LNCAP (cell line): ENCODE measurements at regions not wholly inside any gene's neighbourhood (a gene's known extent, or its start where the extent isn't known, plus 50 kb on each side); places are given as distances from the start of the nearest gene placed in this dataset.

ENCODE experiments used
- TF ChIP-seq, protein P1 (sequence below): fragments of 450-650 bp; IDR thresholded peaks from 2 replicates; pipeline ENCODE4 v1.5.1; 2017; ENCODE audit warnings: mild to moderate bottlenecking

DNA sequence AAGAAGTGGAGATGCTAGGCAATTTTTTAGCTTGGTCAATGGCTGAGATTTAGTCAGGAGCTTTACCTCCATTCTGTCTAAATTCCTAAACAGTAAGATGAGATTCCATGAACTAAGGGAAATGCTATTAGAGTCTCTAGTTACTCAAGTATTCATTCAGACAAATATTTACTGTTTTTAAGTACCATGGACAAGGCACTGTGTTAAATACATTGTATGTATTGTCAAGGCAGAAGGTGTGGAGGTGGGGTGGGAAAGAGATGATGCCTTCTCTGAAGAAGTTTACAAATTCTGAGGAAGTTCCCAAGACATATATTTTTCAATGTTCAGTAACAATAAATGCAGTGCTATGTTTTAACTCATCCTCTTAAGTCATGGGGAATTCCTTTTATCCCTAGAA is 459.9 kb upstream of the NMUR2 start:
- TF ChIP-seq, protein P1, sequence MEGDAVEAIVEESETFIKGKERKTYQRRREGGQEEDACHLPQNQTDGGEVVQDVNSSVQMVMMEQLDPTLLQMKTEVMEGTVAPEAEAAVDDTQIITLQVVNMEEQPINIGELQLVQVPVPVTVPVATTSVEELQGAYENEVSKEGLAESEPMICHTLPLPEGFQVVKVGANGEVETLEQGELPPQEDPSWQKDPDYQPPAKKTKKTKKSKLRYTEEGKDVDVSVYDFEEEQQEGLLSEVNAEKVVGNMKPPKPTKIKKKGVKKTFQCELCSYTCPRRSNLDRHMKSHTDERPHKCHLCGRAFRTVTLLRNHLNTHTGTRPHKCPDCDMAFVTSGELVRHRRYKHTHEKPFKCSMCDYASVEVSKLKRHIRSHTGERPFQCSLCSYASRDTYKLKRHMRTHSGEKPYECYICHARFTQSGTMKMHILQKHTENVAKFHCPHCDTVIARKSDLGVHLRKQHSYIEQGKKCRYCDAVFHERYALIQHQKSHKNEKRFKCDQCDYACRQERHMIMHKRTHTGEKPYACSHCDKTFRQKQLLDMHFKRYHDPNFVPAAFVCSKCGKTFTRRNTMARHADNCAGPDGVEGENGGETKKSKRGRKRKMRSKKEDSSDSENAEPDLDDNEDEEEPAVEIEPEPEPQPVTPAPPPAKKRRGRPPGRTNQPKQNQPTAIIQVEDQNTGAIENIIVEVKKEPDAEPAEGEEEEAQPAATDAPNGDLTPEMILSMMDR, result no peak

DNA sequence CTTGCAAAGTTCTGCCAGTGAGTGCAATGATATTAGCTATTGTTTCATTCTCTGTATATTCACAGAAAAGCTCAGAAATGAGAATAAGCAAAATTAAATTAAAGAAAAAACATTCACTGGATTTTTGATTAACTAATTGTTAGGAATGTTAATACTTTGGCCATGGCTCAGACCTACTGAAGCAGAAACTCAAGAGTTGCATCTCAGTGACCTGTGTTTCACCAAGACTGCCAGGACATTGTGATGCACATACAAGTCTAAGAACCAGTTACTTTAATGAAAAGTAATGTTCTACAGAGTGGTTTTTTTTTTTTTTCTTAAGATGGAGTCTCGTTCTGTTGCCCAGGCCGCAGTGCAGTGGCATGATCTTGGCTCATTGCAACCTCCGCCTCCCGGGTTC is 464.9 kb upstream of the NMUR2 start:
- TF ChIP-seq, protein P1, result no peak

DNA sequence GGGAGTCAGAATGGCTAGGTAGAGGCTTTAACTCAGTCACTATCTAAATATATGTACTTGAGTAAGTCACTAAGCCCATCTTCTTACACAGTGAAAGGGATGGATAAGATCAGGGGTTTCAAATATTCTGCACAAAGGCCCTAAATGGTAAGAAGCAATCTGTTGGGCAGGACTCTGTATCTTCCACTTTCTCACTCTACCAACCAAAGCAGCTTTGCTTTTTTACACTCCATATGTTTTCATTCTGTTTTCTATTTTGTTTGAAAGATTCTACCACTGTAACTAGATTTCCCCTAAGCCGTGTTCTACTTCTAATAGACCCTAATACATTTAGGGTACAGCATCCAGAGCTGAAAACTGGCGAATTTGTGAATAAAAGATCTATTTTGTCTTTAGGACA is 477.5 kb upstream of the NMUR2 start:
- TF ChIP-seq, protein P1, result no peak

DNA sequence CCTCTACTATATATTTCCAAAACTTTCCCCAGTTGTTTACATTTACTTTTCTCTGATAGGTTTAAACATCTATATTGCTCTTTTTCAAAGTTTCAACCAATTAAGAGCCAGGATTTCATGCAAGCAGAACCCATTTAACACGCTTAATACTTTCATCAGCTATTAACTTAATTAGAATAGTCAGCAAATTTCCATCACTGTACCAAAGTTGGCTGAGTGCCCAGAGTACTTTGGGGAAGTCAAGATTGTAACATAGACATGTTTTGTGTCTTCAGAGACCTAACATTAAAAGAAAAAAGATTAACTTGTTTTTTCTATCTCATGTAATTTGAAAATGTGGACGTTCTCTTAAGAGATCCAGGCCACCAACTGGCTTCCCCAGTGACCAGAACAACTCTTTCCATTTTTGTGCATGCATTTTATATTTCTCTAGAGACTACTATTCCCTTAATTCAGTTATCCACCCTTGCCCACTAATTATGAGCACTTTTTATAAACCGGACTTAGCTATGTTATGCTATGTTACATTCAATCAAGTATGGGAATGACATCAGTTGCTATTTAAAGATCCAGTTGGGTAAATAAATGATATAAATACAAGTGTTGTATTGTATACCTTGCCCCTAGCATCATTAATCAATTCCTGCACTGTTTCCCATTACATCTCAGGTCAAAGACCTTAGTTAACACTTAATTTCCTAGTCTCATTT is 478.1 kb upstream of the NMUR2 start:
- TF ChIP-seq, protein P1, result no peak

DNA sequence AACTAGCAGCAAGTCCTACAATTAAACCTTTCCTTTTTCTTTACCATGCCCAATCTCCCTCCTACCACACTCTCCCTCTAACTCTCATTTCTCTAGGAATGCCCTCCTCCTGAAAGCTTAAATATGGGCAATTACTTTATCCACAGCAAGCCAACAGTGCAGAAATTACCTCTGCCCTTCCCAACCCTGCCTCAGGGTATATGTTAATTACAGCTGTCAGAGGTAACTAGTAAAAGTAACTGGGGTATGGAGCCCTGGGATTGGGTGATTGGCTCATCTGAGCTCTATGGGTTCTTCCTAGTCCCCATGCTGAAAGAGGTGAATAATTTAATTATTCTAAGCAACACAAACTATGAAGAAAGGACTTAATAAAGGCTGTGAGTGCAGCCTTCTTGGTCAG is 478.9 kb upstream of the NMUR2 start:
- TF ChIP-seq, protein P1, result no peak

DNA sequence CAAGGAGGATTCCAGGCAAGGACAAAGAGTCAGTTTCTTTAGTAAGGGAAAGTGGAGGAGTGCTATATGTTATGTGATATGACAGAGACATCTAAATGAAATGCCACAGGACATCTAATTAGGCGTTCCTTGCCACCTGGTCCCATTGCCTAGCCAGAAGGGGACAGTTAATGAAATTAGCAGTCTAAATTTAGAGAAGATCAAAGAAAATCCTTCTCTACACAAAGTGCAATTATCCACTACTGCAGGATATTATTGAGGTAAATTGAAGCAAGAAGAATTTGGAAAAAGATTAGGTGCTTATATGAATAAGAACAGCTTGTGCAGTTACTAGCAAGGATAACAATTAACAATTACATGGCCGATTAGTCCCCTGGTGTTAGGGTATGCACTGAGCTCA is 495.3 kb upstream of the NMUR2 start:
- TF ChIP-seq, protein P1, result no peak

DNA sequence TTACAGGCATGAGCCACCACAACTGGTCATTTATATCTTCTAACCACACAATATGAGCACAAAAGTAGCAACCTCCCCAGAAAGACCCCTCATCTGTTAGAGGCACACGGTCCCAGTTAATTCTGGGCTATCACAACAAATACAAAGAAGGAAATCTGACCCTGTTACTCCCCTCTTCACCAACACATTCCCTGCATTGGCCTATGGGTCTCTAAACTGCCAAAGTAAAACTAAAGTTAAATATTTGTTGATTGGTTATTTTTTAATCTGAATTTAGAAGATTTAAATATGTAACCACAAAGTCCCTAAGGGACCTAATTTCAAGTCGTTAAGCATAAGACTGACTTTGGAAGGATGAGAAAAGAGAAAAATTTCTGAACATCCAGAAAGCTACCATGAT is 496.7 kb upstream of the NMUR2 start:
- TF ChIP-seq, protein P1, result no peak

DNA sequence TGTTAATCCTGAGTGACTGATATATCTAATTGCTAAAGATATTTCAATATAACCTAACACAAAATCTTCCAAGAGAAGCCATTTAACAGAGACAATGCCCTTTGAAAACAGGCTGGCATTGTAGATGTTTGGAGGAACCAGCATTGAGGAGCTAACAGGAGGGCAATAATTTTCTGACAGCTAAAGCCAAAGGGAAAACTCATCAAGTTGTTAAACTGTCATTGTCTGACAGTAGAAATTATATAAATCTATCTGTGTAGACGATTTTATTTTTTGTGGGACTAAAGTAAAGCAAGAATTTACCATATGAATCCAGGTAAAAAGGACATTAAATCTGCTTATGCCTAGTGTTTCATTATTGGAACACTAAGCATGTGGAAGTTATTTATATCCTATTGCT is 500.2 kb upstream of the NMUR2 start:
- TF ChIP-seq, protein P1, result no peak
